ACC112 (cell line): ENCODE measurements at regions not wholly inside any gene's neighbourhood (a gene's known extent, or its start where the extent isn't known, plus 50 kb on each side); places are given as distances from the start of the nearest gene placed in this dataset.

Source experiments
- H2AFZ ChIP-seq: fragments of 200-600 bp; sonication (generic); one replicate; pipeline ENCODE4 v1.6.0; 2017; ENCODE audit warnings: antibody characterized with exemption, low read length; ENCODE audit not compliant: unreplicated experiment
- H3K27ac ChIP-seq: fragments of 200-600 bp; sonication (generic); 2 replicates; pipeline ENCODE4 v1.5.1; 2014; ENCODE audit warnings: low read depth, mild to moderate bottlenecking, antibody characterized with exemption, low read length, moderate library complexity
- H3K27me3 ChIP-seq: fragments of 200-600 bp; sonication (generic); 2 replicates; pipeline ENCODE4 v1.6.1; 2014; ENCODE audit warnings: mild to moderate bottlenecking, antibody characterized with exemption, low read length, moderate library complexity, mixed read lengths; ENCODE audit not compliant: insufficient read depth
- H3K36me3 ChIP-seq: fragments of 200-600 bp; sonication (generic); 2 replicates; pipeline ENCODE4 v1.6.1; 2016; ENCODE audit warnings: mild to moderate bottlenecking, antibody characterized with exemption, low read length, moderate library complexity, mixed read lengths; ENCODE audit not compliant: insufficient read depth
- H3K4me1 ChIP-seq: fragments of 200-600 bp; sonication (generic); one replicate; pipeline ENCODE4 v1.6.1; 2016; ENCODE audit warnings: low read length, mixed read lengths; ENCODE audit not compliant: insufficient read depth, unreplicated experiment, control insufficient read depth
- H3K4me3 ChIP-seq: fragments of 200-600 bp; sonication (generic); 2 replicates; pipeline ENCODE4 v1.5.1; 2014; ENCODE audit warnings: mild to moderate bottlenecking, low read depth, low read length
- H3K79me2 ChIP-seq: fragments of 200-600 bp; sonication (generic); one replicate; pipeline ENCODE4 v1.6.0; 2016; ENCODE audit warnings: low read length; ENCODE audit not compliant: control insufficient read depth, unreplicated experiment, insufficient read depth

DNA sequence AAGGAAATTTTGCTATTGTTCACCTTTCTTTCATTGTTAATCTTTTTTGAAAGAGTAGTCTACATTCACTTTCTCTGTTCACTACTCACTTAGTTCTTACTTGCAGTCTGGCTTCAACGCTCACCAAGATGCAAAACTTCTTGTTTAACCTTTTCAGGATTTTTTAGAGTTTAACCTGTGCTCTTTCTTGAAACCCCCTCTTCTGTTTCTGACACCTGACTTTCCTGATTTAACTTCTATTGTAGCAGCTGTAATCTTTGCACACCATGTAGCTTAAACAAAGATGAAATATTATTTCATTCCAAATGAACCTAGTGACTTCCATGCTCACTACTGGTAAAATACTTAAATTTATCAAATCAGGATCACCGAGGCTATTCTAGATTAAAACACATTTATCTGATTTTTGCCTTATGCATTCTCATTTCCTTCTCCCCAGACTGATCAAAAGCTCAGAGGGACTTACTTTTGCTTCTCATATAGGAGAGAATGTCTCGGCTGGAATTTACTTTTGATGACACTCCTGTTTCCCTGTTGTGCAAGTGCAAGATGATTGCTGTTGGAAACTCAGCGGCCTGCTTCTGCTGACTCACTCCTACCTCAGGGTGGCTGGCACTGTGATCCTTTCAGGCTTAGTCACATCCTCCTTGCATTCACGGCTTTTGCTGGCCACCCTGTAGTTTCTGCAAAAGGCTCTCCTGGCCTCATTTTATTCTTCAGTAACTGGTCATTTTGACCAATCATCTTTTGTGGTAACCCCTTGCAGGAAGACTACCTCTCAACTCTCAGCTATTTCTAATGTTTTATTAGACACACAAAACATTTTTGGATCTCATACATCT, 109.3 kb upstream of the IFNE start:
- H3K79me2 ChIP-seq, result peaks cover 46% of the 10 kb centered on the region
- peak overlapping the region; percentile 80 for H3K4me3 ChIP-seq
- H2AFZ ChIP-seq, result peak overlapping the region; percentile 8
- peak overlapping the region; percentile 96 for H3K27ac ChIP-seq
- H3K4me1 ChIP-seq, result peaks cover 54% of the 10 kb centered on the region
- no peaks in the 10 kb centered on the region for H3K27me3 ChIP-seq
- H3K36me3 ChIP-seq, result peaks cover 6% of the 10 kb centered on the region; the same call in 1 of the 2 replicates

DNA sequence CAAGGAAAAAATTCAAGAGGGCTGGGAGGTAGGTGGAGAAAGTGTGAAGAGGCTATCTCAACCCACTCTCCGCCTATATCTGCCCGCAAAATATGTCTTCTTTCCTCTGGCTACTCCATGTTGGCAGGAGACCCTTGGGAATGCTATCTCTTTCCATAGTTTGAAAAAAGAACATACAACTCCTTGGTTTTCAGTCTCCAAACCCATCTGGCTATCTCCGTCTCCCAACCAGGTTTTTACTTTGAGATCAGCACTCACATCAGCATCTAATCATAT, 109.9 kb upstream of the IFNE start:
- Histone ChIP-seq H3K4me1 (peaks cover 56% of the 10 kb centered on the region), H3K36me3 (peaks cover 6% of the 10 kb centered on the region; the same call in 1 of the 2 replicates), H3K27me3 (no peaks in the 10 kb centered on the region), H3K27ac (peak overlapping the region; percentile 96), H3K4me3 (peak overlapping the region; percentile 13), H3K79me2 (peaks cover 43% of the 10 kb centered on the region), H2AFZ (peak overlapping the region; percentile 8)

DNA sequence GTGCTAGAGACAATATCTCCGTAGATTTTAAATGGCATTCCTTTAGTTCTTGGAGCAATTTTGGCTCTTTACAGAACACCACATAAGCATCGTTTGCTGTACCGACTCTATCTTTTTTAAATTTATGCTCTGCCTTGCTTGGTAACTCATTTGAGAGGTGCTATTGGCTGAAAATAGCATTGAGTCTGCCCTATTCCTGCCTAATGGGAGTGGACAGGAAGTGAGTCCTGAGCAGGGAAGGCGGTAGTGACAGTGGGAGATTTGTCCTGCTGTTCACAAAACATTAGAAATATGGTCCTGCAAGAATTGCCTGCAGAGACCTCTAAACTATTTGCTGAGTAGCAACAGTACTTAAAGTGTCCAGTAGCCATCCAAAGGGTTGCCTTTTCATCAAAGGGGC, 115.2 kb upstream of the IFNE start:
- Histone ChIP-seq H3K4me1 (peaks cover 22% of the 10 kb centered on the region), H3K27me3 (no peaks in the 10 kb centered on the region), H2AFZ (peak overlapping the region; percentile 46), H3K27ac (no peak overlapping the region), H3K79me2 (no peaks in the 10 kb centered on the region), H3K36me3 (no peaks in the 10 kb centered on the region), H3K4me3 (no peak overlapping the region)

DNA sequence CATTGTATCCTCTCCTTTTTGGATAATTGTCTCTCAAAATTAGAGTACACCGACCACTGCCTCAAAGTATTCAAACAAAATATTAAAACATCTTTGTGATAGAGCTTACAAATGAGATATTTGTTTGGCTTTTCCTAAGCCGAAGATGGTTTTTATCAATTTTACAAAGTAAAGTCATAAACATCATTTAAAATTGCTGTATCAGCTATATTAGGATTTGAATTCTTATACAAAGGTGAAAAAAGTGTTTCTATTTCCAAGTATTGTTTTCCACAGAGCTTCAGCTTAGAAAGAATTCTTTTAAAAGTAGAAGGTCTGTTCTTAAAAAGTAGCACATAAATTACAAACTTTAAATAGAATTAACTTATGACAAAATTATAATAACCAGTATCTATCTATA, 116.6 kb upstream of the IFNE start:
- H3K4me3 ChIP-seq, result no peak overlapping the region
- H2AFZ ChIP-seq, result no peak overlapping the region
- no peaks in the 10 kb centered on the region for H3K36me3 ChIP-seq
- no peaks in the 10 kb centered on the region for H3K79me2 ChIP-seq
- peaks cover 14% of the 10 kb centered on the region for H3K4me1 ChIP-seq
- H3K27me3 ChIP-seq, result no peaks in the 10 kb centered on the region
- H3K27ac ChIP-seq, result no peak overlapping the region

DNA sequence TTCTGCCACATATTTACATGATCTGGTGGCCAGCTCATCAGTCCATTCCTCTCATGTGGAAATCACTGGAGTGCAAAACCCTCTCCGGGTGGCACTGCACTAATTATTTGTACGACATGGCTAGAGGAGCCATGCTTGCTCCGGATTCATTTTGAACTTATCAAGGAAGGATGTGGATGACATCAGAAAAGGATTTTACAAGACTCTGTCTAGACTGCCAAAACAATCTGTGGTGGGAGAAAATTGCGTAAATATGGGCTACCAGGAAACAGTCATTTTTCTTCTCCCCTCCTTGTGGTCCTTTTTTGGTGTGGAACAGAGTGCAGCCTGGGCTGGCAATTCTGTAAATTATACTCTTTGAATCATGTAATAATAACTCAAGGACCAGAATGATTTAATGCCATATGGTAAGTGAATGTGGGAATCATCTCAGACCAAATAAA, 123.4 kb upstream of the IFNE start:
- H3K4me3 ChIP-seq, result peak overlapping the region; percentile 46
- H3K36me3 ChIP-seq, result no peaks in the 10 kb centered on the region
- peak overlapping the region; percentile 70 for H3K27ac ChIP-seq
- peaks cover 32% of the 10 kb centered on the region for H3K4me1 ChIP-seq
- peak overlapping the region; percentile 90 for H2AFZ ChIP-seq
- no peaks in the 10 kb centered on the region for H3K79me2 ChIP-seq
- no peaks in the 10 kb centered on the region for H3K27me3 ChIP-seq

GRCh38 chr9:21607576-21607975, 125.5 kb upstream of the IFNE start:
- no peaks in the 10 kb centered on the region for H3K36me3 ChIP-seq
- no peak overlapping the region for H2AFZ ChIP-seq
- no peak overlapping the region for H3K4me3 ChIP-seq

GRCh38 chr9:21608200-21608599, 126.1 kb upstream of the IFNE start:
- Histone ChIP-seq H3K27ac (no peak overlapping the region), H3K79me2 (no peaks in the 10 kb centered on the region), H2AFZ (no peak overlapping the region), H3K27me3 (no peaks in the 10 kb centered on the region), H3K4me1 (peaks cover 38% of the 10 kb centered on the region), H3K36me3 (no peaks in the 10 kb centered on the region), H3K4me3 (no peak overlapping the region)

More at GRCh38 chr9:21607576-21607975, 125.5 kb upstream of the IFNE start:
- no peaks in the 10 kb centered on the region for H3K79me2 ChIP-seq
- H3K4me1 ChIP-seq, result peaks cover 38% of the 10 kb centered on the region
- no peak overlapping the region for H3K27ac ChIP-seq
- H3K27me3 ChIP-seq, result no peaks in the 10 kb centered on the region

DNA sequence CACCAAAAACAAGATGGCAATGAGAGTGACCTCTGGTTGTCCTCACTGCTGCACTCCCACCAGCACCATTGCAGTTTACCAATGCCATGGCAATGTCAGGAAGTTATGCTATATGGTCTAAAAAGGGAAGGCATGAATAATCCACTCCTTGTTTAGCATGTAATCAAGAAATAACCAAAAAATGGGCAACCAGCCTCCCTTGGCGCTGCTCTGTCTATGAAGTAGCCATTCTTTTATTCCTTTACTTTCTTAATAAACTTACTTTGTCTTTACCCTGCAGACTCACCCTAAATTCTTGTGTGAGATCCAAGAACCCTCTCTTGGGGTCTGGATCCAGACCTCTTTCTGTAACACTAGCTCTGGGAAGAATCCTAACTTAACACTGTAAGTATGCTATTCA, 127.4 kb upstream of the IFNE start:
- no peak overlapping the region for H2AFZ ChIP-seq
- peaks cover 33% of the 10 kb centered on the region for H3K4me1 ChIP-seq
- H3K36me3 ChIP-seq, result no peaks in the 10 kb centered on the region
- H3K27ac ChIP-seq, result no peak overlapping the region
- H3K27me3 ChIP-seq, result no peaks in the 10 kb centered on the region
- H3K79me2 ChIP-seq, result no peaks in the 10 kb centered on the region
- no peak overlapping the region for H3K4me3 ChIP-seq

GRCh38 chr9:21611891-21612290, 129.8 kb upstream of the IFNE start:
- Histone ChIP-seq H3K27me3 (no peaks in the 10 kb centered on the region), H3K79me2 (no peaks in the 10 kb centered on the region), H3K4me3 (no peak overlapping the region), H3K4me1 (peaks cover 36% of the 10 kb centered on the region), H2AFZ (no peak overlapping the region), H3K27ac (no peak overlapping the region), H3K36me3 (no peaks in the 10 kb centered on the region)

DNA sequence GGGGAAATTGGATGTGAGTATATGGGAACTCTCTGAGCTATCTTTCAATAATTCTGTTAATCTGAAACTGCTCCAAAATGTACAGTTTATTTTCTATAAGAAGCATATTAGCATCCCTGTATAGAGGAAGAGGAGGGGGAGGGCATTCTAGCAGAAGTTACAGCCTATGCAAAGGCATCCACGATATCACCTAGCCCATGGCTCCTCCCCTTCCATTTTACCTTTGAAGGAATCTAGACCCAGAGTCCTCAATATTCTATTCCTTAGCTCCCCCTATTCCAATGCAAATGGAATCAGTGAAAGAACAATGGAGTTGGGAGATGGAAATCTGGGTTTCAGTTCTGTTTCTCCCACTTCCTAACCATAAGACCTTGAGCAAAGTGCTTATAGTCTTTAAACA, 132.9 kb upstream of the IFNE start:
- Histone ChIP-seq H3K36me3 (no peaks in the 10 kb centered on the region), H3K27ac (peak overlapping the region; percentile 95), H3K4me1 (peaks cover 41% of the 10 kb centered on the region), H3K79me2 (no peaks in the 10 kb centered on the region), H2AFZ (peak overlapping the region; percentile 94), H3K27me3 (no peaks in the 10 kb centered on the region), H3K4me3 (peak overlapping the region; percentile 45; the same call in 1 of the 2 replicates)

DNA sequence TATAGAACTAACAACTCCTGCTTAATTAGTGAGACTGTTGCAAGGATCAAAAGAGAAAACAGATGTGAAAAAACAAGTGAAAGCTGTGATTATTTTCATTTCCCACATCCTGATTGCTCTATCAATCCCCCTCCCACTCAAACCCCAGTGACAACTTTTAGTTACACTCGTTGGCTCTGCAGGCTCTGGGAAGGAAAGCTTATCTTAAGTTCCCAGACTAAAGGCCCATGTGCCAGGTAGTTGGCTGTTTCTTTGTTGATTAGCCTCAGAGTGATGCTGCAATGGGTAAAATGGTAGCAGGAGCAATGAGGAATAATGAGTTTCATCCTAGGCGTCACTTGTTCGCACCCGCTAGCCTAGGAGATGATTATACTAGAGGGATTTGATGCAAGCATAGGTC, 133.3 kb upstream of the IFNE start:
- peaks cover 43% of the 10 kb centered on the region for H3K4me1 ChIP-seq
- peak overlapping the region; percentile 95 for H3K27ac ChIP-seq

More for the DNA sequence above, 133.3 kb upstream of the IFNE start:
- no peaks in the 10 kb centered on the region for H3K27me3 ChIP-seq
- peak overlapping the region; percentile 94 for H2AFZ ChIP-seq
- H3K36me3 ChIP-seq, result no peaks in the 10 kb centered on the region
- no peaks in the 10 kb centered on the region for H3K79me2 ChIP-seq
- H3K4me3 ChIP-seq, result peak overlapping the region; percentile 45; the same call in 1 of the 2 replicates
